GM13977 (cell line): ENCODE measurements at regions not wholly inside any gene's neighbourhood (a gene's known extent, or its start where the extent isn't known, plus 50 kb on each side); places are given as distances from the start of the nearest gene placed in this dataset.

ENCODE experiments used
- DNase-seq: peaks from one replicate; pipeline ENCODE4 v3.0.0; 2012; ENCODE audit warnings: low spot score
- CTCF ChIP-seq: IDR thresholded peaks from 2 replicates; pipeline ENCODE4 v1.5.1; 2012; ENCODE audit warnings: mild to moderate bottlenecking, control low read depth; ENCODE audit not compliant: insufficient read depth; ENCODE audit errors: extremely low read depth, missing control alignments
- in situ Hi-C: fragments of 300-500 bp; cut with MboI; formaldehyde crosslinking; loops from one replicate; pipeline ENCODE4 v1.12.0; 2022; ENCODE audit warnings: low sequenced_read_pairs, low pct_unique_long_range_greater_than_20kb, mixed read lengths, inconsistent platforms; ENCODE audit not compliant: unreplicated experiment

DNA sequence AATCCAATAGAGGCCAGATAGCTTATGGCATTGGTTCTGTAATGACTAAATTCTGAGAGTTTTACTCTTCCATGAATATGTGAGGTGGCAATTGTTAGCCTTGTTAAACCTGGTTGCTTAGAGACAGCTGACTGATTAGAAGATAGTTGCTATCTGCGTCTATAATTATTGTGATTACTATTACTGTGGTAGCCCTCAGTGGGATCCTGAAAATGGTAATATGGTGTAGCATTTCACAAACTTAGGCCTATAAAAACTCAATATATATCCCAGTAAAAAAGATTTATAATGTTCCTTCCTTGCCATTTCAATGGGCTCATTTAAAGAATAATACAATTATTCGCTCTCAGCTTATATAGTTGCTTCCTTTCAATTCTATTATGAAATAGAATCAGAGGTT, 405.8 kb upstream of the CDH2 start:
- in situ Hi-C loops: no loop called here
- no peak for TF ChIP-seq CTCF
- no peak for DNase-seq

DNA sequence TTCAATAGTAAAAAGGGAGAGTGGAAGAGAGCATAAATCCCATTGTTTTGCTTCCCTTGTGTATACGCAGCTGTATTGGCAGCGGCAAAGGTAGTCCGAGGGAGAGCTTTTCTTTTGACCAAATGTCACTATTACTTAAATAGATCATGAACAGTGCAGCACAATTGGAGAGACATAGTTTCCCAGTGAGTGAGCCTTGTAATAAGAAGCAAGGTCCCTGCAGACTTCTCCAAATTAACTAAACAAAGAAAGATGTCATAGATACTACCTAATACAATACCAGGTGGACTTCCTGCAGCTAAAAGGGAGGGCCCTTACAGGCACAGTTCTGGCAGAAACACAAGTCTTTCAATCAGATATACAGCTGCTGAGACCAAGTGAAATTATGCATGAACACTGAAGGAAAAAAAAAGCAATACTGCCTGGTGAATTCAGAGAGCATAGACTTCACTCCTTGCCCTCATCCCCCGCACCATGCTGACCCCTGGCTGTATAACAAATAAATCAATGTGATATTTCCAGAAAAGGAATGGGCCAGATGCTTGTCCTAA, 404.7 kb upstream of the CDH2 start:
- DNase-seq: no peak
- no peak for TF ChIP-seq CTCF
- in situ Hi-C loops: no loop called here

GRCh38 chr18:28576941-28577340, 400.0 kb upstream of the CDH2 start:
- TF ChIP-seq CTCF: no peak
- in situ Hi-C loops: no loop called here
- DNase-seq: no peak

DNA sequence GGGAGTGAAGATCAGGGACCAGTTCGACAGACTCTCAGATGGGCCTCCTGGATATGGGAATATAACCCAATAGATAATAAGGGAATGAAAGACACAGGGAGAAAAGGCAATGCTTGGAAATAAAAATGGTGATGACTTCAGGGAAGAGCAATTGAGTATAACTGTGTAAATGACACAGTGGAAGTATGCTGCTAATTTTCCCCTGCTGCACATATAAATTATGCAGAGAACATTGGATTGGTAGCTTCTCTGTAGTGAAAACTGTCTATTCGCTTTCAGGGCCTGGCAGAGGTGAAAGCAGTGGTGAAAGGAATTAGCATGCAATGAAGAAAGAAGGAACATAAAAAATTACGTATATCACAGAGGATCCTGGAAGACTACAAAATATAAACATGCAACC, 398.2 kb upstream of the CDH2 start:
- DNase-seq: no peak
- TF ChIP-seq CTCF: no peak
- in situ Hi-C loops: no loop called here

DNA sequence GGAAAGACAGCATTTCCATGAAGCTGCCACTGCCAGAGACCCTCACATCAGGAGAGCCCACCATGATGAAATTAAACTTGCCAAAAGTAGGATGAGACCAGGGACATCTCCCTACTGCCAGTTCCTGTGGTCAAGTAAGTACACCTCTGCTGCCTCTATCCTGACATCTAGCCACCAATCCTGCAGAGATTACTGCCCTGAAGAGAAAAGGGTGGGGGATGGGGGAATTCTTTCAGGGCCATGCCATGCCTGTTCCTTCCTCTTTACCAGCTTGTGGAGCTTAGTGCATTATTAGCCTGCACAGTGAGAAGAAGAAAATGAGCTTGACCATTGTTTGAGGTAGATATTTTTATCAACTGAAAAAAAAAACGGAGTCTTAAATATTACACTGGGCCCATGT, 397.2 kb upstream of the CDH2 start:
- in situ Hi-C loops: no loop called here
- TF ChIP-seq CTCF: no peak
- DNase-seq: no peak

- TF ChIP-seq CTCF: no peak
- no peak for DNase-seq
- in situ Hi-C loops: no loop called here
Measured at GRCh38 chr18:28571929-28572328, 395.0 kb upstream of the CDH2 start.

DNA sequence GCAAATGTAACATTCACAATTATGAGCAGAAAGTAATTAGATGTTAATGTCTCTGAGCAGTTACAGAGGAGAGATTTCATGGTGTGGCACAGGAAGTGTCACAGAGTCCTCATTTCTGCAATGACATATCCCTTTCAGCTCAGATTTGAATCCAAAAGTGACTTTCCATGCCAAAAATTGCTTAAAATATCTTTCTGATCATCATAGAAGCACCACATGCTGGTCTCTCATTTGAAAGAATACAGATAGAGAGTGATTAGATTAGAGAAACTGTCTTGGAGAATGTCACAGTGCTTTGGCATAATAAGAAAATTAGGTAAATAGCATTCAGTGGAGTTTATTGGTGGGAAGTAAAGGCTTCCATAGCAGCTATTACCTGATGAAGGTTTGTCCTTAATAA, 383.4 kb upstream of the CDH2 start:
- in situ Hi-C loops: no loop called here
- no peak for DNase-seq
- no peak for TF ChIP-seq CTCF
